Ovary (tissue), 3 donors: ENCODE measurements at regions not wholly inside any gene's neighbourhood (a gene's known extent, or its start where the extent isn't known, plus 50 kb on each side); places are given as distances from the start of the nearest gene placed in this dataset.

Experiments used
- EP300 ChIP-seq: sonication (generic); formaldehyde crosslinking; IDR thresholded peaks from one replicate; pipeline ENCODE4 v1.6.1; 2017; ENCODE audit warnings: antibody characterized with exemption
- TF ChIP-seq, protein P1 (sequence below), 3 donors: fragments of 450-650 bp in 2 of 3; fragments of 200-600 bp in 1 of 3; IDR thresholded peaks; one replicate each; pipeline versions ENCODE4 v1.5.1 to v1.8.0; 2016 to 2022; ENCODE audit warnings: antibody characterized with exemption in 3 of 3, mild to moderate bottlenecking in 1 of 3
- donor health status: DM: no; HTN: no; CAD: no.

DNA sequence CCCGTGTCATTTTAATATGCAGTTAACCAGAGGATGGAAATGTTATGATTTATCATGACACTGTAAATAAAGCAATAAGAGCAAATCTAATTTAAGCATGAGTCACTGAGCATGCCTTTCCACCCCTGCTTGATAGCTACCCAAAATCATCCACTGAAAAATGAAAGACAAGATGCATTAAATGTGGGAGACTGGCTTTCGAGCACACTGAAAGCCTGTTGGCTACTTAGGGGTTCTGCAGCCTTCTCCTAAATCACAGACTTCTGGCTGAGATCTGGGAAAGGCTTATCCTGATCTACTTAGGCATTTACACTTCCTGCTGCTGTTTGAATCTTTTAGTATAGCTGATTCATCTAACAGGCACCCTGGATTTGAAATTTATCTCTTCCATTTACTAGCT, 778.3 kb upstream of the CDH7 start:
- TF ChIP-seq EP300, result no peak
- TF ChIP-seq, protein P1, sequence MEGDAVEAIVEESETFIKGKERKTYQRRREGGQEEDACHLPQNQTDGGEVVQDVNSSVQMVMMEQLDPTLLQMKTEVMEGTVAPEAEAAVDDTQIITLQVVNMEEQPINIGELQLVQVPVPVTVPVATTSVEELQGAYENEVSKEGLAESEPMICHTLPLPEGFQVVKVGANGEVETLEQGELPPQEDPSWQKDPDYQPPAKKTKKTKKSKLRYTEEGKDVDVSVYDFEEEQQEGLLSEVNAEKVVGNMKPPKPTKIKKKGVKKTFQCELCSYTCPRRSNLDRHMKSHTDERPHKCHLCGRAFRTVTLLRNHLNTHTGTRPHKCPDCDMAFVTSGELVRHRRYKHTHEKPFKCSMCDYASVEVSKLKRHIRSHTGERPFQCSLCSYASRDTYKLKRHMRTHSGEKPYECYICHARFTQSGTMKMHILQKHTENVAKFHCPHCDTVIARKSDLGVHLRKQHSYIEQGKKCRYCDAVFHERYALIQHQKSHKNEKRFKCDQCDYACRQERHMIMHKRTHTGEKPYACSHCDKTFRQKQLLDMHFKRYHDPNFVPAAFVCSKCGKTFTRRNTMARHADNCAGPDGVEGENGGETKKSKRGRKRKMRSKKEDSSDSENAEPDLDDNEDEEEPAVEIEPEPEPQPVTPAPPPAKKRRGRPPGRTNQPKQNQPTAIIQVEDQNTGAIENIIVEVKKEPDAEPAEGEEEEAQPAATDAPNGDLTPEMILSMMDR (IDR thresholded peaks at IDR 0.05), result no peak
